ENCODE measurements at regions not wholly inside any gene's neighbourhood (a gene's known extent, or its start where the extent isn't known, plus 50 kb on each side); places are given as distances from the start of the nearest gene placed in this dataset.

- no peak for TF ChIP-seq CTCF (conservative IDR thresholded peaks at IDR 0.05)
- no peak for TF ChIP-seq EZH2 (IDR thresholded peaks at IDR 0.05; ENCODE audit: low read depth)
These were observed 283.7 kb downstream of the SKAP2 start for GRCh38 chr7:26580711-26581110.
